PC-3 (cell line): ENCODE measurements at regions not wholly inside any gene's neighbourhood (a gene's known extent, or its start where the extent isn't known, plus 50 kb on each side); places are given as distances from the start of the nearest gene placed in this dataset.

Source experiments
- EZH2 ChIP-seq: fragments of 300-600 bp; sonication (generic); IDR thresholded peaks from one replicate; pipeline ENCODE4 v1.6.1; 2017; ENCODE audit warnings: antibody characterized with exemption, mild to moderate bottlenecking, low read length; ENCODE audit not compliant: unreplicated experiment
- EZH2phosphoT487 ChIP-seq: fragments of 300-600 bp; sonication (generic); IDR thresholded peaks from 2 replicates; pipeline ENCODE4 v1.6.1; 2018; ENCODE audit warnings: mild to moderate bottlenecking, antibody characterized with exemption, low read length, borderline replicate concordance
- TF ChIP-seq, protein P1 (sequence below): fragments of 300-600 bp; sonication (generic); conservative IDR thresholded peaks from 2 replicates; pipeline ENCODE4 v1.5.1; 2017; ENCODE audit warnings: antibody characterized with exemption, low read depth, mild to moderate bottlenecking, low read length

DNA sequence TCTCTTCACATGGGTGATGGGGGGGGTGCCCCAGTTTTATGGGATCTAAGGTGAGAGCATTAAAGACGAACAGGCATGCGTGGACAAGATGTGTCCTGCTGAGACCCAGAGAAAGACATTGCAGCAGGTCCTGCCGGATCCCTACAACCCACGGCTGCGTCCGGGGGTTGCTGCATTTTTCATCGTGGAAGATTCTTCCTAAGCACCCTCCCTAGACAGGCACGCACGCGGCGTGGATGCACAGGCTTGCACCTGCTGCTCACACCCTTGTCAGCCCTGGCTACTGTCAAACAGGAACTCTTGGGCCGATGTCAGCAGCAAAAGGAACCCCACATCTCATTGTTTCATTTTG, 280.6 kb upstream of the RTL1 start:
- TF ChIP-seq EZH2 = no peak
- TF ChIP-seq, protein P1, sequence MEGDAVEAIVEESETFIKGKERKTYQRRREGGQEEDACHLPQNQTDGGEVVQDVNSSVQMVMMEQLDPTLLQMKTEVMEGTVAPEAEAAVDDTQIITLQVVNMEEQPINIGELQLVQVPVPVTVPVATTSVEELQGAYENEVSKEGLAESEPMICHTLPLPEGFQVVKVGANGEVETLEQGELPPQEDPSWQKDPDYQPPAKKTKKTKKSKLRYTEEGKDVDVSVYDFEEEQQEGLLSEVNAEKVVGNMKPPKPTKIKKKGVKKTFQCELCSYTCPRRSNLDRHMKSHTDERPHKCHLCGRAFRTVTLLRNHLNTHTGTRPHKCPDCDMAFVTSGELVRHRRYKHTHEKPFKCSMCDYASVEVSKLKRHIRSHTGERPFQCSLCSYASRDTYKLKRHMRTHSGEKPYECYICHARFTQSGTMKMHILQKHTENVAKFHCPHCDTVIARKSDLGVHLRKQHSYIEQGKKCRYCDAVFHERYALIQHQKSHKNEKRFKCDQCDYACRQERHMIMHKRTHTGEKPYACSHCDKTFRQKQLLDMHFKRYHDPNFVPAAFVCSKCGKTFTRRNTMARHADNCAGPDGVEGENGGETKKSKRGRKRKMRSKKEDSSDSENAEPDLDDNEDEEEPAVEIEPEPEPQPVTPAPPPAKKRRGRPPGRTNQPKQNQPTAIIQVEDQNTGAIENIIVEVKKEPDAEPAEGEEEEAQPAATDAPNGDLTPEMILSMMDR = no peak
- no peak for TF ChIP-seq EZH2phosphoT487
